HG03108 (cell line): ENCODE measurements at regions not wholly inside any gene's neighbourhood (a gene's known extent, or its start where the extent isn't known, plus 50 kb on each side); places are given as distances from the start of the nearest gene placed in this dataset.
"Not testable (repeated sequence)": the region's sequence is repeated elsewhere in the genome, so short reads cannot be mapped to it uniquely, and the experiment has no call there.

ENCODE experiments used
- ATAC-seq: cut with Tn5 transposase; IDR thresholded peaks from one replicate; pipeline ENCODE4 v1.9.1; 2021; ENCODE audit warnings: moderate library complexity; ENCODE audit not compliant: unreplicated experiment

- no peak for ATAC-seq
Measured at GRCh38 chr15:92753591-92753990, 98.0 kb upstream of the FAM174B start.

- no peak for ATAC-seq
Measured at GRCh38 chr15:92763459-92763858, 107.9 kb upstream of the FAM174B start.

GRCh38 chr15:92768131-92768530 is 112.6 kb upstream of the FAM174B start:
- not testable (repeated sequence) for ATAC-seq

- no peak for ATAC-seq
Measured at GRCh38 chr15:92770641-92771040, 115.1 kb upstream of the FAM174B start.

GRCh38 chr15:92772061-92772460 is 116.5 kb upstream of the FAM174B start:
- ATAC-seq = no peak

GRCh38 chr15:92772626-92773244 is 117.2 kb upstream of the FAM174B start:
- ATAC-seq = no peak

GRCh38 chr15:92773340-92773739 is 117.8 kb upstream of the FAM174B start:
- ATAC-seq = no peak

GRCh38 chr15:92779874-92780273 is 120.2 kb upstream of the CHD2 start:
- ATAC-seq = no peak

- ATAC-seq = no peak
Measured at GRCh38 chr15:92780843-92781242, 119.3 kb upstream of the CHD2 start.

- no peak for ATAC-seq
Measured at GRCh38 chr15:92781925-92782453, 118.1 kb upstream of the CHD2 start.

- no peak for ATAC-seq
Measured at GRCh38 chr15:92787116-92787515, 113.0 kb upstream of the CHD2 start.

GRCh38 chr15:92788196-92788595 is 111.9 kb upstream of the CHD2 start:
- ATAC-seq = no peak

- not testable (repeated sequence) for ATAC-seq
Measured at GRCh38 chr15:92788793-92789192, 111.3 kb upstream of the CHD2 start.

- no peak for ATAC-seq
Measured at GRCh38 chr15:92796161-92796611, 103.9 kb upstream of the CHD2 start.

GRCh38 chr15:92797168-92798052 is 102.7 kb upstream of the CHD2 start:
- ATAC-seq = peak; percentile 74

GRCh38 chr15:92800013-92800412 is 100.1 kb upstream of the CHD2 start:
- no peak for ATAC-seq

- ATAC-seq = not testable (repeated sequence)
Measured at GRCh38 chr15:92800416-92801055, 99.6 kb upstream of the CHD2 start.

- ATAC-seq = not testable (repeated sequence)
Measured at GRCh38 chr15:92801056-92801773, 98.9 kb upstream of the CHD2 start.

- no peak for ATAC-seq
Measured at GRCh38 chr15:92801774-92802464, 98.2 kb upstream of the CHD2 start.

- no peak for ATAC-seq
Measured at GRCh38 chr15:92803536-92803851, 96.6 kb upstream of the CHD2 start.
